Ectodermal cell (in vitro differentiated cells): ENCODE measurements at regions not wholly inside any gene's neighbourhood (a gene's known extent, or its start where the extent isn't known, plus 50 kb on each side); places are given as distances from the start of the nearest gene placed in this dataset.
"Not testable (repeated sequence)": the region's sequence is repeated elsewhere in the genome, so short reads cannot be mapped to it uniquely, and the experiment has no call there.

Experiments used
- H3K27ac ChIP-seq: 2 replicates; pipeline ENCODE4 v1.7.0; 2013; ENCODE audit warnings: mild to moderate bottlenecking, low read depth, low read length; ENCODE audit not compliant: insufficient read depth, poor library complexity, severe bottlenecking
- H3K27me3 ChIP-seq: 2 replicates; pipeline ENCODE4 v1.7.0; 2013; ENCODE audit warnings: mild to moderate bottlenecking, low read length; ENCODE audit not compliant: insufficient read depth, control insufficient read depth, poor library complexity, severe bottlenecking
- H3K36me3 ChIP-seq: one replicate; pipeline ENCODE4 v1.7.0; 2013; ENCODE audit warnings: low read length; ENCODE audit not compliant: control insufficient read depth, insufficient read depth
- H3K4me1 ChIP-seq: one replicate; pipeline ENCODE4 v1.7.0; 2013; ENCODE audit warnings: low read length; ENCODE audit not compliant: control insufficient read depth, insufficient read depth
- H3K4me3 ChIP-seq: 2 replicates; pipeline ENCODE4 v1.7.0; 2013; ENCODE audit warnings: low read depth, low read length, control low read depth; ENCODE audit not compliant: insufficient read depth
- H3K9me3 ChIP-seq: 2 replicates; pipeline ENCODE4 v1.7.0; 2013; ENCODE audit warnings: mild to moderate bottlenecking, low read length, moderate library complexity; ENCODE audit not compliant: control insufficient read depth
- WGBS, 2 experiments: methylation state at CpG; one replicate each; pipeline ENCODE4 v1.1.7; 2013; ENCODE audit warnings: missing lambda C conversion rate in 2 of 2; 5-methylcytosine and 5-hydroxymethylcytosine counted together

- Histone ChIP-seq H3K36me3 (no peaks in the 10 kb centered on the region), H3K9me3 (no peaks in the 10 kb centered on the region), H3K4me1 (peaks cover 21% of the 10 kb centered on the region), H3K4me3 (no peak overlapping the region), H3K27ac (peak overlapping the region; percentile 5), H3K27me3 (no peaks in the 10 kb centered on the region)
- WGBS, 2 experiments: 88 to 90% methylated on average over 4 of the region's 4 CpGs
These were observed 596.4 kb upstream of the GHITM start for GRCh38 chr10:83542774-83543411.

GRCh38 chr10:83543691-83544462, 595.4 kb upstream of the GHITM start:
- no peaks in the 10 kb centered on the region for H3K27me3 ChIP-seq
- peaks cover 21% of the 10 kb centered on the region for H3K4me1 ChIP-seq
- no peaks in the 10 kb centered on the region for H3K36me3 ChIP-seq
- H3K4me3 ChIP-seq: no peak overlapping the region
- H3K9me3 ChIP-seq: no peaks in the 10 kb centered on the region
- WGBS, 2 experiments: 20 to 26% methylated on average over 1 of the region's 2 CpGs
- no peak overlapping the region for H3K27ac ChIP-seq

- H3K36me3 ChIP-seq: no peaks in the 10 kb centered on the region
- H3K9me3 ChIP-seq: no peaks in the 10 kb centered on the region
- no peak overlapping the region for H3K4me3 ChIP-seq
- H3K4me1 ChIP-seq: peaks cover 21% of the 10 kb centered on the region
- WGBS, 2 experiments: 45 to 53% methylated on average over 3 to 4 of the region's 4 CpGs
- H3K27ac ChIP-seq: no peak overlapping the region
- H3K27me3 ChIP-seq: no peaks in the 10 kb centered on the region
These were observed 593.4 kb upstream of the GHITM start for GRCh38 chr10:83545901-83546391.

GRCh38 chr10:83551190-83551589, 588.1 kb upstream of the GHITM start:
- H3K36me3 ChIP-seq, H3K4me3 ChIP-seq, H3K27me3 ChIP-seq, H3K4me1 ChIP-seq, H3K27ac ChIP-seq, H3K9me3 ChIP-seq: not testable (repeated sequence)
- WGBS, 2 experiments: 90 to 96% methylated on average over 4 to 5 of the region's 5 CpGs

GRCh38 chr10:83553366-83553765, 585.9 kb upstream of the GHITM start:
- no peaks in the 10 kb centered on the region for H3K4me1 ChIP-seq
- H3K27ac ChIP-seq: no peak overlapping the region
- 86 to 93% methylated on average over 1 of the region's 1 CpG for WGBS, 2 experiments
- no peaks in the 10 kb centered on the region for H3K36me3 ChIP-seq
- H3K4me3 ChIP-seq: no peak overlapping the region
- no peaks in the 10 kb centered on the region for H3K27me3 ChIP-seq
- H3K9me3 ChIP-seq: no peaks in the 10 kb centered on the region

GRCh38 chr10:83555264-83555663, 584.0 kb upstream of the GHITM start:
- Histone ChIP-seq H3K4me3 (no peak overlapping the region), H3K36me3 (no peaks in the 10 kb centered on the region), H3K27ac (no peak overlapping the region), H3K4me1 (no peaks in the 10 kb centered on the region), H3K9me3 (no peaks in the 10 kb centered on the region), H3K27me3 (no peaks in the 10 kb centered on the region)

- H3K4me3 ChIP-seq: no peak overlapping the region
- WGBS, 2 experiments: 95 to 97% methylated on average over 3 of the region's 3 CpGs
- H3K36me3 ChIP-seq: no peaks in the 10 kb centered on the region
- H3K4me1 ChIP-seq: no peaks in the 10 kb centered on the region
- no peaks in the 10 kb centered on the region for H3K9me3 ChIP-seq
- no peaks in the 10 kb centered on the region for H3K27me3 ChIP-seq
- no peak overlapping the region for H3K27ac ChIP-seq
These were observed 576.9 kb upstream of the GHITM start for GRCh38 chr10:83562381-83562780.

- WGBS, 2 experiments: 93 to 95% methylated on average over 32 of the region's 32 CpGs
- Histone ChIP-seq H3K36me3 (no peaks in the 10 kb centered on the region), H3K9me3 (no peaks in the 10 kb centered on the region), H3K27me3 (no peaks in the 10 kb centered on the region), H3K27ac (no peak overlapping the region), H3K4me3 (no peak overlapping the region), H3K4me1 (no peaks in the 10 kb centered on the region)
These were observed 574.3 kb upstream of the GHITM start for GRCh38 chr10:83564889-83565588.

- H3K9me3 ChIP-seq: no peaks in the 10 kb centered on the region
- no peaks in the 10 kb centered on the region for H3K27me3 ChIP-seq
- 92% methylated on average over 1 of the region's 1 CpG; no CpG with 5 or more reads in 1 of the 2 experiments for WGBS, 2 experiments
- H3K4me1 ChIP-seq: no peaks in the 10 kb centered on the region
- H3K36me3 ChIP-seq: no peaks in the 10 kb centered on the region
- H3K4me3 ChIP-seq: no peak overlapping the region
- no peak overlapping the region for H3K27ac ChIP-seq
These were observed 567.3 kb upstream of the GHITM start for GRCh38 chr10:83572036-83572435.

GRCh38 chr10:83574770-83575169, 564.5 kb upstream of the GHITM start:
- no peak overlapping the region for H3K4me3 ChIP-seq
- H3K9me3 ChIP-seq: no peaks in the 10 kb centered on the region
- H3K27me3 ChIP-seq: no peaks in the 10 kb centered on the region
- H3K36me3 ChIP-seq: no peaks in the 10 kb centered on the region
- no peak overlapping the region for H3K27ac ChIP-seq
- no peaks in the 10 kb centered on the region for H3K4me1 ChIP-seq
- 100% methylated on average over 1 of the region's 1 CpG for WGBS, 2 experiments
